GM23248 (cell line): ENCODE measurements at regions not wholly inside any gene's neighbourhood (a gene's known extent, or its start where the extent isn't known, plus 50 kb on each side); places are given as distances from the start of the nearest gene placed in this dataset.

Source experiments
- DNase-seq: peaks from one replicate; pipeline ENCODE4 v3.0.0-alpha.2; 2015
- H2AFZ ChIP-seq: fragments of 200-600 bp; sonication (generic); 2 replicates; pipeline ENCODE4 v1.6.1; 2016; ENCODE audit warnings: antibody characterized with exemption
- H3F3A ChIP-seq: fragments of 200-600 bp; sonication (generic); 2 replicates; pipeline ENCODE4 v1.6.1; 2016; ENCODE audit warnings: mild to moderate bottlenecking, antibody characterized with exemption, mixed run types; ENCODE audit not compliant: insufficient read depth
- H3K27ac ChIP-seq: fragments of 200-600 bp; sonication (generic); 2 replicates; pipeline ENCODE4 v1.5.1; 2016; ENCODE audit warnings: mild to moderate bottlenecking
- H3K27me3 ChIP-seq: fragments of 200-600 bp; sonication (generic); replicated peaks from 2 replicates; pipeline ENCODE4 v1.6.1; 2016; ENCODE audit warnings: mild to moderate bottlenecking; ENCODE audit not compliant: insufficient read depth
- H3K36me3 ChIP-seq: fragments of 200-600 bp; sonication (generic); 2 replicates; pipeline ENCODE4 v1.6.1; 2016; ENCODE audit warnings: low read depth, mild to moderate bottlenecking
- H3K4me1 ChIP-seq: fragments of 200-600 bp; sonication (generic); 2 replicates; pipeline ENCODE4 v1.6.1; 2016; ENCODE audit warnings: mild to moderate bottlenecking; ENCODE audit not compliant: insufficient read depth
- H3K4me2 ChIP-seq: fragments of 200-600 bp; sonication (generic); one replicate; pipeline ENCODE4 v1.6.1; 2016; ENCODE audit warnings: mild to moderate bottlenecking; ENCODE audit not compliant: unreplicated experiment
- H3K4me3 ChIP-seq: fragments of 200-600 bp; sonication (generic); 2 replicates; pipeline ENCODE4 v1.5.1; 2016; ENCODE audit warnings: mild to moderate bottlenecking
- H3K79me2 ChIP-seq: fragments of 200-600 bp; sonication (generic); 2 replicates; pipeline ENCODE4 v1.6.1; 2016; ENCODE audit warnings: mild to moderate bottlenecking; ENCODE audit not compliant: insufficient read depth
- H3K9ac ChIP-seq: fragments of 200-600 bp; sonication (generic); 2 replicates; pipeline ENCODE4 v1.6.1; 2016; ENCODE audit warnings: mild to moderate bottlenecking
- H3K9me2 ChIP-seq: fragments of 200-600 bp; sonication (generic); 2 replicates; pipeline ENCODE4 v1.6.1; 2016; ENCODE audit warnings: mixed run types, mild to moderate bottlenecking, moderate library complexity; ENCODE audit not compliant: insufficient read depth
- H3K9me3 ChIP-seq: fragments of 200-600 bp; sonication (generic); one replicate; pipeline ENCODE4 v1.6.1; 2017; ENCODE audit warnings: low read depth
- H4K20me1 ChIP-seq: fragments of 200-600 bp; sonication (generic); 2 replicates; pipeline ENCODE4 v1.6.0; 2016; ENCODE audit not compliant: insufficient read depth
- EZH2 ChIP-seq: fragments of 200-600 bp; sonication (generic); IDR thresholded peaks from 2 replicates; pipeline ENCODE4 v1.6.1; 2018; ENCODE audit warnings: antibody characterized with exemption, mild to moderate bottlenecking; ENCODE audit not compliant: insufficient read depth, poor library complexity, severe bottlenecking
- EZH2phosphoT487 ChIP-seq: fragments of 200-600 bp; sonication (generic); IDR thresholded peaks from 2 replicates; pipeline ENCODE4 v1.6.1; 2018; ENCODE audit warnings: antibody characterized with exemption, moderate library complexity, mild to moderate bottlenecking, low read depth; ENCODE audit not compliant: insufficient read depth
- WGBS, 2 experiments: methylation state at CpG; one replicate each; pipeline ENCODE4 v1.1.6; 2015 to 2017; ENCODE audit warnings: low lambda C conversion rate in 2 of 2, low coverage in 1 of 2; ENCODE audit errors: missing lambda C conversion rate in 2 of 2; 5-methylcytosine and 5-hydroxymethylcytosine counted together
- in situ Hi-C: fragments of 300-500 bp; cut with MboI; formaldehyde crosslinking; loops from 2 replicates; pipeline ENCODE4 v1.15.0; 2020

DNA sequence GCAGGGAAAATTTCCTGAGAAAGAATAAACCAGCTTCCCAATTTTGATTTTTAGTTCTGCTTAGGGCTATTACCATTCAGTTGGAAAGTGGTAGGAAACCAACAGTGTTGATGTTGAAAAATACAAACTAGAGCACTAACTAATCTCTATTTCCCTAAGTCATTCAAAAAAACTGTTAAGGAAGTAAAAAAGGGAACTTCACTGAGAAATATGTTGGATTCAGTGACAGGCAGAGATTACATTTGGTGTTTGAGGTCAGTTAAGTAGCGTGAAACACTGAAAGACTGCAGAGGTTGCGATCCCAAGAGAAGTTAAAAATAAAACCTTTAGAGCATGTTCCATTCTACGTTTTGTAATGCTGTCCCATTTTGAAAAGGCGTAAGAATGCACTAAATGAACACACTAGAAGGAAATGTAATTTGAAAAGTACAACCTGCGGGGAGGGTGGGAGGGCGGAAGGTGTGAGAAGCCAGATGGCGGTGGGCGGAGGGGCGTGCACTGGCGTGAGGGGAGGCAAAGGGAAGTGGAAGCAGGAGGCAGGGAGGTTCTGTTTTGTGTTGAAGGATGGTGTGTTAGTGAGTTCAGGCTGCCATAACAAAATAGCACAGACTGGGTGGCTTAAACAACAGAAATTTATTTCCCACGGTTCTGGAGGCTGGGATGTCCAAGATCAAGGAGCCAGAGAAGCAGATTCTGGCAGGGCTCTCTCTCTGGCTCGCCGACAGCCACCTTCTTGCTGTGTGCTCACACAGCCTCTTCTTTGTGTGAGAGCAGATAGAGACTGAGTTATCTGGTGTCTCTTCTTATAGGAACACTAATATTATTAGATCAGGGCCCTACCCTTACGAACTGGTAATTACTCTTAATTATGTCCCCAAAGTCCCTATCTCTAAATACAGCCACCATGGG is 94.3 kb upstream of the KCTD1 start:
- Histone ChIP-seq H3K79me2 (no peaks in the 10 kb centered on the region), H3K27ac (no peak overlapping the region), H3K4me2 (no peak overlapping the region), H2AFZ (no peak overlapping the region), H3K9me2 (no peaks in the 10 kb centered on the region), H3K27me3 (no peaks in the 10 kb centered on the region; the same call in 1 of the 2 replicates), H3K36me3 (no peaks in the 10 kb centered on the region), H4K20me1 (no peaks in the 10 kb centered on the region), H3K4me1 (no peaks in the 10 kb centered on the region), H3K4me3 (no peak overlapping the region), H3K9ac (no peak overlapping the region), H3K9me3 (no peaks in the 10 kb centered on the region), H3F3A (no peaks in the 10 kb centered on the region)
- 58 to 62% methylated on average over 9 to 14 of the region's 14 CpGs for WGBS, 2 experiments
- in situ Hi-C loops = loop anchor here (10.0 kb wide), 1 partner anchor 238 kb away; no protein-coding TSS in a partner anchor
- TF ChIP-seq EZH2phosphoT487 (no peak), EZH2 (no peak)
- no peak for DNase-seq

DNA sequence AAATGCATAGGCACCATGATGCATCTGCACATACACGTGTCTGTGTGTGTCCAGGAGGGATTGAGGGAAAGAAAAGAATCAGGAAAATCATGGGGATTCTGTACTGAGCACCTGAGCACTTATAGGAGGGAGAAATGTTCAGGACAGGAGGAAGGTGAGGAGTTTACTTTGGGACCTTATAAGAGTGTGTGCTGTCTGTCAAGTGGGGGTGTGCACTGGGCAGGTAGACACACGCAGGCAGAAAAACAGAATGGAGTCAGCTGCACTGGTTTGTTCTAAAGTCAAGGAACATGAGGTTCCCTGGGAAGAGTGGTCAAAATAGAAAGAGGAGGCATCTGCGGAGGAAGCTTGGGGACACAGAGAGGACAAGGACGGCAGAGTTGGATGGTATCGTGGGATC is 92.2 kb upstream of the KCTD1 start:
- H3K9ac ChIP-seq = no peak overlapping the region
- H3K4me2 ChIP-seq = no peak overlapping the region
- no peaks in the 10 kb centered on the region for H3K4me1 ChIP-seq
- H3K4me3 ChIP-seq = no peak overlapping the region
- TF ChIP-seq EZH2phosphoT487 (no peak), EZH2 (no peak)
- no peak overlapping the region for H3K27ac ChIP-seq
- H3F3A ChIP-seq = no peaks in the 10 kb centered on the region
- no peaks in the 10 kb centered on the region for H3K9me2 ChIP-seq
- no peaks in the 10 kb centered on the region for H3K9me3 ChIP-seq
- DNase-seq = no peak
- H3K79me2 ChIP-seq = no peaks in the 10 kb centered on the region
- no peaks in the 10 kb centered on the region for H3K36me3 ChIP-seq
- in situ Hi-C loops = loop anchor here (10.0 kb wide), 1 partner anchor 236 kb away; no protein-coding TSS in a partner anchor
- peaks cover 3% of the 10 kb centered on the region; the same call in 1 of the 2 replicates for H3K27me3 ChIP-seq
- no peaks in the 10 kb centered on the region for H4K20me1 ChIP-seq
- H2AFZ ChIP-seq = no peak overlapping the region
- WGBS, 2 experiments = 79 to 81% methylated on average over 5 of the region's 5 CpGs

GRCh38 chr18:26639149-26639548 is 90.8 kb upstream of the KCTD1 start:
- peaks cover 12% of the 10 kb centered on the region for H3K27me3 ChIP-seq
- H3K9me3 ChIP-seq = no peaks in the 10 kb centered on the region
- no peak overlapping the region for H2AFZ ChIP-seq
- H3K36me3 ChIP-seq = no peaks in the 10 kb centered on the region
- WGBS, 2 experiments = 54 to 67% methylated on average over 7 of the region's 7 CpGs
- H3F3A ChIP-seq = no peaks in the 10 kb centered on the region
- H3K9ac ChIP-seq = no peak overlapping the region
- no peak overlapping the region for H3K4me3 ChIP-seq
- no peak overlapping the region for H3K4me2 ChIP-seq
- H3K79me2 ChIP-seq = no peaks in the 10 kb centered on the region
- no peaks in the 10 kb centered on the region for H3K4me1 ChIP-seq
- H4K20me1 ChIP-seq = no peaks in the 10 kb centered on the region
- no peak for DNase-seq
- in situ Hi-C loops = no loop called here
- TF ChIP-seq EZH2phosphoT487 (no peak), EZH2 (no peak)
- no peak overlapping the region for H3K27ac ChIP-seq
- H3K9me2 ChIP-seq = no peaks in the 10 kb centered on the region

GRCh38 chr18:26637983-26638382 is 89.6 kb upstream of the KCTD1 start:
- H3K36me3 ChIP-seq = no peaks in the 10 kb centered on the region
- H3K9me2 ChIP-seq = no peaks in the 10 kb centered on the region
- no peak for TF ChIP-seq EZH2
- no peak for TF ChIP-seq EZH2phosphoT487
- no peaks in the 10 kb centered on the region for H3F3A ChIP-seq
- H3K27me3 ChIP-seq = peaks cover 17% of the 10 kb centered on the region
- 45 to 56% methylated on average over 2 of the region's 2 CpGs for WGBS, 2 experiments
- no peak overlapping the region for H2AFZ ChIP-seq
- H3K27ac ChIP-seq = no peak overlapping the region
- no peaks in the 10 kb centered on the region for H3K79me2 ChIP-seq
- no peak overlapping the region for H3K9ac ChIP-seq
- in situ Hi-C loops = no loop called here
- no peak overlapping the region for H3K4me3 ChIP-seq
- H4K20me1 ChIP-seq = no peaks in the 10 kb centered on the region
- H3K4me2 ChIP-seq = no peak overlapping the region
- H3K9me3 ChIP-seq = no peaks in the 10 kb centered on the region
- no peak for DNase-seq
- no peaks in the 10 kb centered on the region for H3K4me1 ChIP-seq
